A549 (cell line): ENCODE measurements at regions not wholly inside any gene's neighbourhood (a gene's known extent, or its start where the extent isn't known, plus 50 kb on each side); places are given as distances from the start of the nearest gene placed in this dataset.
"Not testable (repeated sequence)": the region's sequence is repeated elsewhere in the genome, so short reads cannot be mapped to it uniquely, and the experiment has no call there.

Source experiments
- ATAC-seq, 2 experiments: fragments of 200-7000 bp in 1 of 2; fragments of >200 bp in 1 of 2; cut with Nextera tagmentation in 1 of 2; cut with Tn5 transposase in 1 of 2; 3 replicates each; pipeline versions ENCODE4 v1.8.0 to v1.9.1; 2018 to 2020; ENCODE audit warnings: mild to moderate bottlenecking in 1 of 2, moderate library complexity in 1 of 2
- CTCF ChIA-PET: fragments of 300-600 bp; sonication (Branson Sonifier 250); formaldehyde crosslinking; extraction: SDS; loops from one replicate; lab custom pipeline; 2021; ENCODE audit warnings: antibody characterized with exemption, inconsistent platforms; lab: Yijun Ruan, JAX
- POLR2A ChIA-PET: fragments of 350-600 bp; formaldehyde crosslinking; extraction: SDS; loops from one replicate; lab custom pipeline; 2021; ENCODE audit warnings: antibody characterized with exemption, inconsistent platforms; lab: Yijun Ruan, JAX
- DNase-seq, 2 experiments: peaks; one replicate each; pipeline versions ENCODE4 v3.0.0 to v3.0.0-alpha.2; 2011 to 2016; ENCODE audit warnings: low read depth in 1 of 2, low spot score in 1 of 2
- FAIRE-seq: peaks from 2 replicates; lab custom pipeline; 2011; peaks lifted over from hg19 to GRCh38; lab: Jason Lieb, UNC
- H3K27ac ChIP-seq, 2 experiments: fragments of >200 bp; sonication (Bioruptor Twin); formaldehyde crosslinking; 3 replicates each; pipeline ENCODE4 v1.5.1; 2016 to 2017
- H3K4me1 ChIP-seq: fragments of >200 bp; sonication (Bioruptor Twin); formaldehyde crosslinking; 3 replicates; pipeline ENCODE4 v1.6.1; 2016
- H3K4me2 ChIP-seq: fragments of >200 bp; sonication (Bioruptor Twin); formaldehyde crosslinking; 3 replicates; pipeline ENCODE4 v1.6.1; 2016
- H3K4me3 ChIP-seq: fragments of >200 bp; sonication (Bioruptor Twin); formaldehyde crosslinking; 3 replicates; pipeline ENCODE4 v1.5.1; 2016
- H3K9me3 ChIP-seq: fragments of >200 bp; sonication (Bioruptor Twin); formaldehyde crosslinking; 3 replicates; pipeline ENCODE4 v1.6.1; 2016
- CEBPB ChIP-seq, 2 experiments: fragments of >200 bp in 1 of 2; sonication (Bioruptor Twin) in 1 of 2; formaldehyde crosslinking in 1 of 2; IDR thresholded peaks; 2 replicates each; pipeline ENCODE4 v1.6.1; 2012 to 2016
- ESRRA ChIP-seq: fragments of 150-350 bp; IDR thresholded peaks from 2 replicates; pipeline ENCODE4 v1.6.1; 2014; ENCODE audit warnings: mild to moderate bottlenecking, low read length, borderline replicate concordance
- HOXB5 ChIP-seq: fragments of 250-450 bp; sonication (Bioruptor Pico); IDR thresholded peaks from 2 replicates; pipeline ENCODE4 v1.5.0; 2020; ENCODE audit warnings: mild to moderate bottlenecking, moderate library complexity
- KDM1A ChIP-seq: fragments of 200-600 bp; sonication (generic); IDR thresholded peaks from 2 replicates; pipeline ENCODE4 v1.6.1; 2016; ENCODE audit warnings: low read depth, mild to moderate bottlenecking
- NPAS2 ChIP-seq: fragments of 250-450 bp; sonication (Bioruptor Pico); IDR thresholded peaks from 2 replicates; pipeline ENCODE4 v1.8.0; 2022; ENCODE audit warnings: mild to moderate bottlenecking, moderate library complexity, borderline replicate concordance
- PHF8 ChIP-seq: fragments of 200-600 bp; sonication (generic); IDR thresholded peaks from 2 replicates; pipeline ENCODE4 v1.6.1; 2016; ENCODE audit warnings: low read depth, mild to moderate bottlenecking, antibody characterized with exemption, moderate library complexity, borderline replicate concordance
- POLR2A ChIP-seq: IDR thresholded peaks from 2 replicates; pipeline ENCODE4 v1.6.1; 2012; ENCODE audit warnings: mild to moderate bottlenecking, low read length
- RNF2 ChIP-seq: fragments of 200-600 bp; sonication (generic); IDR thresholded peaks from 2 replicates; pipeline ENCODE4 v1.6.1; 2016; ENCODE audit warnings: low read depth, mild to moderate bottlenecking, antibody characterized with exemption, moderate library complexity, borderline replicate concordance
- TFCP2L1 ChIP-seq: fragments of 250-450 bp; sonication (Bioruptor Pico); IDR thresholded peaks from 2 replicates; pipeline ENCODE4 v1.5.0; 2021; ENCODE audit warnings: mild to moderate bottlenecking
- ZC3H11A ChIP-seq: fragments of 450-650 bp; IDR thresholded peaks from 2 replicates; pipeline ENCODE4 v1.6.1; 2014; ENCODE audit warnings: antibody characterized with exemption, mild to moderate bottlenecking
- ZFP36 ChIP-seq: fragments of 450-650 bp; IDR thresholded peaks from 2 replicates; pipeline ENCODE4 v1.6.1; 2014; ENCODE audit warnings: borderline replicate concordance; ENCODE audit not compliant: partially characterized antibody
- WGBS: methylation state at CpG from one replicate; pipeline ENCODE4 v1.1.6; 2017; ENCODE audit errors: missing lambda C conversion rate; 5-methylcytosine and 5-hydroxymethylcytosine counted together
- TF ChIP-seq, protein P1 (sequence below): fragments of >200 bp; sonication (Bioruptor Twin); formaldehyde crosslinking; IDR thresholded peaks from 3 replicates; pipeline ENCODE4 v1.5.1; 2016
- TF ChIP-seq, protein P2 (sequence below): fragments of 450-650 bp; IDR thresholded peaks from 2 replicates; pipeline ENCODE4 v1.6.1; 2014; ENCODE audit warnings: antibody characterized with exemption
- TF ChIP-seq, protein P3 (sequence below): fragments of 250-450 bp; sonication (Bioruptor Pico); IDR thresholded peaks from 2 replicates; pipeline ENCODE4 v1.5.0; 2021; ENCODE audit warnings: mild to moderate bottlenecking, moderate library complexity, borderline replicate concordance
- TF ChIP-seq, protein P4 (sequence below): fragments of 250-450 bp; sonication (Bioruptor Pico); IDR thresholded peaks from 2 replicates; pipeline ENCODE4 v1.5.0; 2020; ENCODE audit warnings: low read depth, mild to moderate bottlenecking, moderate library complexity

DNA sequence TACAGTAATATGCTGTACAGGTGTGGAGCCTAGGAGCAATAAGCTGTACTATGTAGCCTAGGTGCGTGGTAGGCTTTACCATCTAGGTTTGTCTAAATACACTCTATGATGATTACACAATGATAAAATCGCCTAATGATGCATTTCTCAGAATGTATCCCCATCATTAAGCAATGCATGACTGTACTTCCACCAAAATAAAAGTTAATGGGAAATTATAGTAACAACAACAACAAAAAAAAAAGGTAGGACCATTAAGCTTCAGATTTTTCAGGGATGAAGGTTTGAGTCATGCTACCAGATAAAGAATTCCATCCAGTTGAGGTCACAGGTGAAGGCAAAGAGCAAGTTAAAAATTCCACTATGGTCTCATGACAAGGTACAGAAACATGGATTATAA is 68.2 kb downstream of the MAGEA10 start:
- no peak for FAIRE-seq
- Histone ChIP-seq H3K4me2 (no peak overlapping the region), H3K4me1 (peaks cover 11% of the 10 kb centered on the region; the same call in 2 of the 3 replicates)
- TF ChIP-seq ZC3H11A, result no peak
- no peak for TF ChIP-seq HOXB5 (CRISPR knock-in tag)
- TF ChIP-seq, all 56 proteins: peak for 0
- Histone ChIP-seq H3K27ac (no peak overlapping the region), H3K9me3 (0 out of 3 replicates have a peak, but pooled peaks cover 2% of the 10 kb centered on the region), H3K4me3 (no peak overlapping the region)
- DNase-seq, result no peak
- POLR2A ChIA-PET, result no interaction called here
- 43% methylated on average over 2 of the region's 2 CpGs for WGBS
- CTCF ChIA-PET, result interaction anchor here (0.7 kb wide), 1 partner anchor 14 kb away, joined by 3 read pairs; no protein-coding TSS in a partner anchor
- no peak for ATAC-seq

DNA sequence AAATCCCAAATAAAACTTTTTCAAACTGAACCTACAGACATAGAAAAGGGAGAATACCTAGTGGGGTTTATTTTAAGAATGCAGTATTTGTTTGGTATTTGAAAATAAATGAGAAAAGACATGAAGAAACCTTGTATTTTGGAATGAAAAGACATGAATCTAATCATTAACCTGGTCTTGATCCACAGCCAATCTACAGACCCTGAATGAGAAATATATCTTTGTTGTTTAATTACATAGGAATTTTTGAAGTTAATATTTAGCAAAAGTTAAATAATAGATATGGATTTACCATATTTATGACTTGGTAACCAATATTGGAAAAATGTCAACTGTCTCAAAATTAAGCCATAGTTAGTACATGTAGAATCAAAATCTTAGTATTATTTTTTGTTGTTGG is 76.8 kb downstream of the MAGEA10 start:
- no peak for FAIRE-seq
- POLR2A ChIA-PET, result no interaction called here
- Histone ChIP-seq H3K4me1 (0 out of 3 replicates have a peak, but pooled peaks cover 4% of the 10 kb centered on the region), H3K27ac (no peak overlapping the region), H3K4me3 (no peak overlapping the region), H3K4me2 (no peak overlapping the region), H3K9me3 (0 out of 3 replicates have a peak, but pooled peaks cover 2% of the 10 kb centered on the region)
- no peak for DNase-seq
- CTCF ChIA-PET, result no interaction called here
- ATAC-seq, result no peak
- TF ChIP-seq, protein P1, sequence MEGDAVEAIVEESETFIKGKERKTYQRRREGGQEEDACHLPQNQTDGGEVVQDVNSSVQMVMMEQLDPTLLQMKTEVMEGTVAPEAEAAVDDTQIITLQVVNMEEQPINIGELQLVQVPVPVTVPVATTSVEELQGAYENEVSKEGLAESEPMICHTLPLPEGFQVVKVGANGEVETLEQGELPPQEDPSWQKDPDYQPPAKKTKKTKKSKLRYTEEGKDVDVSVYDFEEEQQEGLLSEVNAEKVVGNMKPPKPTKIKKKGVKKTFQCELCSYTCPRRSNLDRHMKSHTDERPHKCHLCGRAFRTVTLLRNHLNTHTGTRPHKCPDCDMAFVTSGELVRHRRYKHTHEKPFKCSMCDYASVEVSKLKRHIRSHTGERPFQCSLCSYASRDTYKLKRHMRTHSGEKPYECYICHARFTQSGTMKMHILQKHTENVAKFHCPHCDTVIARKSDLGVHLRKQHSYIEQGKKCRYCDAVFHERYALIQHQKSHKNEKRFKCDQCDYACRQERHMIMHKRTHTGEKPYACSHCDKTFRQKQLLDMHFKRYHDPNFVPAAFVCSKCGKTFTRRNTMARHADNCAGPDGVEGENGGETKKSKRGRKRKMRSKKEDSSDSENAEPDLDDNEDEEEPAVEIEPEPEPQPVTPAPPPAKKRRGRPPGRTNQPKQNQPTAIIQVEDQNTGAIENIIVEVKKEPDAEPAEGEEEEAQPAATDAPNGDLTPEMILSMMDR, result no peak
- TF ChIP-seq KDM1A, result no peak
- TF ChIP-seq, protein P2, sequence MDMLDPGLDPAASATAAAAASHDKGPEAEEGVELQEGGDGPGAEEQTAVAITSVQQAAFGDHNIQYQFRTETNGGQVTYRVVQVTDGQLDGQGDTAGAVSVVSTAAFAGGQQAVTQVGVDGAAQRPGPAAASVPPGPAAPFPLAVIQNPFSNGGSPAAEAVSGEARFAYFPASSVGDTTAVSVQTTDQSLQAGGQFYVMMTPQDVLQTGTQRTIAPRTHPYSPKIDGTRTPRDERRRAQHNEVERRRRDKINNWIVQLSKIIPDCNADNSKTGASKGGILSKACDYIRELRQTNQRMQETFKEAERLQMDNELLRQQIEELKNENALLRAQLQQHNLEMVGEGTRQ, result no peak
- TF ChIP-seq POLR2A, result no peak
- TF ChIP-seq CEBPB (IDR thresholded peaks at IDR 0.05), result no peak

DNA sequence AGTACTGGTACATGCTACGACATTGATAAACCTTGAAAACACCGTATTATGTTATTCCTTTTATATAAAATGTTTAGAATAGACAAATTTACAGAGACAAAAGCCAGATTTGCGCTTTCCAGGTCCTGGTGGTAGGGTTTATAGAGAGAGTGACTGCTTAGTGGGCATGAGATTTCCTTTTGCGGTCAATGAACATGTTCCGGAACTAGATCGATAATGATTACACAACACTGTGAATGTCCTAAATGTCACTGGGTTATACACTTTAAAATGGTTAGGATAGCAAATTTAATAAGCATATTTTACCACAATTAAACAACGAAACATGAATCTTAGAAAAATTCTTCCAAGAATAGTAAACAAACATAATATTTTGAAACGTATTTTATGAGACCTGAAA is 77.3 kb downstream of the MAGEA10 start:
- no peak overlapping the region for H3K27ac ChIP-seq
- CTCF ChIA-PET, result no interaction called here
- no peak for DNase-seq
- no peak for ATAC-seq
- no peak overlapping the region for H3K4me3 ChIP-seq
- FAIRE-seq, result no peak
- no peaks in the 10 kb centered on the region for H3K9me3 ChIP-seq
- 56% methylated on average over 8 of the region's 8 CpGs for WGBS
- H3K4me2 ChIP-seq, result no peak overlapping the region
- TF ChIP-seq ESRRA, result no peak
- TF ChIP-seq RNF2, result no peak
- no peak for TF ChIP-seq CEBPB (IDR thresholded peaks at IDR 0.05)
- no peak for TF ChIP-seq ZFP36
- TF ChIP-seq TFCP2L1 (CRISPR knock-in tag), result no peak
- H3K4me1 ChIP-seq, result 0 out of 3 replicates have a peak, but pooled peaks cover 4% of the 10 kb centered on the region
- POLR2A ChIA-PET, result no interaction called here

DNA sequence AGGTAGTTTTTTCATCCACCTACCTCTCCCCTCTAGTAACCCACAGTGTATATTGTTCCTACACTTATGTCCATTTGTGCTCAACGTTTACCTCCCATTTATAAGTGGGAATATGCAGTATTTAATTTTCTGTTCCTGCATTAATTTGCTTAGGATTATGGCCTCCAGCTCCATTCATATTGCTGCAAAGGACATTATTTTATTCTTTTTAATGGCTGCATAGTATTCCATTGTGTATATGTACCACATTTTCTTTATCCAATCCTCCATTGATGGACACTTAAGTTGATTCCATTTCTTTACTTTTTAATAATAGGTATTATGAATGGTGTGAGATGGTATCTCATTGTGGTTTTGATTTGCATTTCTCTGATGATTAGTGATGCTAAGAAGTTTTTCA is 76.1 kb upstream of the GABRE start:
- DNase-seq, H3K9me3 ChIP-seq, ATAC-seq, H3K4me2 ChIP-seq, FAIRE-seq, H3K4me3 ChIP-seq, H3K27ac ChIP-seq, POLR2A ChIA-PET, H3K4me1 ChIP-seq, CTCF ChIA-PET: not testable (repeated sequence)
- WGBS, result 15% methylated on average over 1 of the region's 1 CpG

DNA sequence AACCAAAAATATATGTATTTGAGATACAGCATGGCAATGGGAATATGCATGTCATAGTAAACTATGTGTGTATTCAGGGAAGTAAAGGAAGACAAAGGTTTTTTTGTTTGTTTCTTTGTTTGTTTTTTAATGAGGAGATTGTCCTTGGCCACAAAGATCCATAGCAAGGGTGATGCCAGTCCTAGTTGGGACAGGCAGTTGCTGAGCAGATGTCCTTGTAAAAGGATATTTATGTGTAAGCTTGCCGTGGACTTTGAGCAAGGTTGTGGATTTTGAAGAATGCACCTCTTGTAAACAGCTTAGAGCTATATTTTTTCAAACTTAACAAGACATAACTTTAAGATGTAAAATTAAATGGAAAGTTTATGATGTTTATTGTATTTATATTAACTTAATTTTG is 69.9 kb upstream of the GABRE start:
- no peak overlapping the region for H3K4me2 ChIP-seq
- TF ChIP-seq, protein P3, sequence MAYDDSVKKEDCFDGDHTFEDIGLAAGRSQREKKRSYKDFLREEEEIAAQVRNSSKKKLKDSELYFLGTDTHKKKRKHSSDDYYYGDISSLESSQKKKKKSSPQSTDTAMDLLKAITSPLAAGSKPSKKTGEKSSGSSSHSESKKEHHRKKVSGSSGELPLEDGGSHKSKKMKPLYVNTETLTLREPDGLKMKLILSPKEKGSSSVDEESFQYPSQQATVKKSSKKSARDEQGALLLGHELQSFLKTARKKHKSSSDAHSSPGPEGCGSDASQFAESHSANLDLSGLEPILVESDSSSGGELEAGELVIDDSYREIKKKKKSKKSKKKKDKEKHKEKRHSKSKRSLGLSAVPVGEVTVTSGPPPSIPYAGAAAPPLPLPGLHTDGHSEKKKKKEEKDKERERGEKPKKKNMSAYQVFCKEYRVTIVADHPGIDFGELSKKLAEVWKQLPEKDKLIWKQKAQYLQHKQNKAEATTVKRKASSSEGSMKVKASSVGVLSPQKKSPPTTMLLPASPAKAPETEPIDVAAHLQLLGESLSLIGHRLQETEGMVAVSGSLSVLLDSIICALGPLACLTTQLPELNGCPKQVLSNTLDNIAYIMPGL, result no peak
- TF ChIP-seq PHF8 (no peak), ZFP36 (no peak), NPAS2 (no peak)
- TF ChIP-seq, protein P4, sequence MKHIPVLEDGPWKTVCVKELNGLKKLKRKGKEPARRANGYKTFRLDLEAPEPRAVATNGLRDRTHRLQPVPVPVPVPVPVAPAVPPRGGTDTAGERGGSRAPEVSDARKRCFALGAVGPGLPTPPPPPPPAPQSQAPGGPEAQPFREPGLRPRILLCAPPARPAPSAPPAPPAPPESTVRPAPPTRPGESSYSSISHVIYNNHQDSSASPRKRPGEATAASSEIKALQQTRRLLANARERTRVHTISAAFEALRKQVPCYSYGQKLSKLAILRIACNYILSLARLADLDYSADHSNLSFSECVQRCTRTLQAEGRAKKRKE (CRISPR knock-in tag), result no peak
- TF ChIP-seq, all 56 proteins: peak for 0
- 52% methylated on average over 1 of the region's 1 CpG for WGBS
- ATAC-seq (no peak), FAIRE-seq (no peak), DNase-seq (no peak)
- Histone ChIP-seq H3K4me1 (peaks cover 5% of the 10 kb centered on the region; the same call in 1 of the 3 replicates), H3K4me3 (no peak overlapping the region), H3K9me3 (peaks cover 3% of the 10 kb centered on the region; the same call in 1 of the 3 replicates), H3K27ac (no peak overlapping the region)
- ChIA-PET CTCF (no interaction called here), POLR2A (no interaction called here)
